ENCODE measurements at regions not wholly inside any gene's neighbourhood (a gene's known extent, or its start where the extent isn't known, plus 50 kb on each side); places are given as distances from the start of the nearest gene placed in this dataset.
A peak's percentile ranks its signal among the peaks of the same experiment; 100 is the strongest.
"Not testable (repeated sequence)": the region's sequence is repeated elsewhere in the genome, so short reads cannot be mapped to it uniquely, and the experiment has no call there.

- DNase-seq (ENCODE audit: extremely low spot score, unreplicated experiment): no peak
- H3K27ac Mint-ChIP-seq: no peak overlapping the region
- no peaks in the 10 kb centered on the region for H3K9me3 Mint-ChIP-seq
- TF ChIP-seq, protein P1, sequence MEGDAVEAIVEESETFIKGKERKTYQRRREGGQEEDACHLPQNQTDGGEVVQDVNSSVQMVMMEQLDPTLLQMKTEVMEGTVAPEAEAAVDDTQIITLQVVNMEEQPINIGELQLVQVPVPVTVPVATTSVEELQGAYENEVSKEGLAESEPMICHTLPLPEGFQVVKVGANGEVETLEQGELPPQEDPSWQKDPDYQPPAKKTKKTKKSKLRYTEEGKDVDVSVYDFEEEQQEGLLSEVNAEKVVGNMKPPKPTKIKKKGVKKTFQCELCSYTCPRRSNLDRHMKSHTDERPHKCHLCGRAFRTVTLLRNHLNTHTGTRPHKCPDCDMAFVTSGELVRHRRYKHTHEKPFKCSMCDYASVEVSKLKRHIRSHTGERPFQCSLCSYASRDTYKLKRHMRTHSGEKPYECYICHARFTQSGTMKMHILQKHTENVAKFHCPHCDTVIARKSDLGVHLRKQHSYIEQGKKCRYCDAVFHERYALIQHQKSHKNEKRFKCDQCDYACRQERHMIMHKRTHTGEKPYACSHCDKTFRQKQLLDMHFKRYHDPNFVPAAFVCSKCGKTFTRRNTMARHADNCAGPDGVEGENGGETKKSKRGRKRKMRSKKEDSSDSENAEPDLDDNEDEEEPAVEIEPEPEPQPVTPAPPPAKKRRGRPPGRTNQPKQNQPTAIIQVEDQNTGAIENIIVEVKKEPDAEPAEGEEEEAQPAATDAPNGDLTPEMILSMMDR (conservative IDR thresholded peaks at IDR 0.05): no peak
- no peak overlapping the region for H3K4me3 Mint-ChIP-seq
- H3K36me3 Mint-ChIP-seq: peaks cover 7% of the 10 kb centered on the region
- H3K4me1 Mint-ChIP-seq (ENCODE audit: unreplicated experiment): peaks cover 4% of the 10 kb centered on the region
- H3K27me3 Mint-ChIP-seq: peaks cover 35% of the 10 kb centered on the region
These were observed 58.6 kb downstream of the KCNA5 start for GRCh38 chr12:5102261-5102789.

GRCh38 chr12:5102806-5103205 is 59.1 kb downstream of the KCNA5 start:
- Mint-ChIP-seq H3K36me3 (peaks cover 9% of the 10 kb centered on the region), H3K4me1 (ENCODE audit: unreplicated experiment) (peaks cover 4% of the 10 kb centered on the region), H3K4me3 (no peak overlapping the region), H3K27ac (no peak overlapping the region), H3K27me3 (peaks cover 32% of the 10 kb centered on the region), H3K9me3 (no peaks in the 10 kb centered on the region)
- TF ChIP-seq, protein P1 (conservative IDR thresholded peaks at IDR 0.05): no peak
- DNase-seq (ENCODE audit: extremely low spot score, unreplicated experiment): no peak

- no peak for DNase-seq (ENCODE audit: extremely low spot score, unreplicated experiment)
- H3K4me3 Mint-ChIP-seq: no peak overlapping the region
- no peaks in the 10 kb centered on the region for H3K4me1 Mint-ChIP-seq (ENCODE audit: unreplicated experiment)
- no peak overlapping the region for H3K27ac Mint-ChIP-seq
- H3K27me3 Mint-ChIP-seq: peaks cover 36% of the 10 kb centered on the region
- peaks cover 4% of the 10 kb centered on the region for H3K9me3 Mint-ChIP-seq
- peaks cover 9% of the 10 kb centered on the region for H3K36me3 Mint-ChIP-seq
- TF ChIP-seq, protein P1 (conservative IDR thresholded peaks at IDR 0.05): no peak
These were observed 66.7 kb downstream of the KCNA5 start for GRCh38 chr12:5110345-5110744.

- TF ChIP-seq, protein P1 (conservative IDR thresholded peaks at IDR 0.05): no peak
- H3K9me3 Mint-ChIP-seq: no peaks in the 10 kb centered on the region
These were observed 70.8 kb downstream of the KCNA5 start for GRCh38 chr12:5114436-5114835.

GRCh38 chr12:5121784-5122183 is 78.1 kb downstream of the KCNA5 start:
- not testable (repeated sequence) for H3K4me3 Mint-ChIP-seq; H3K4me1 Mint-ChIP-seq (ENCODE audit: unreplicated experiment); H3K27ac Mint-ChIP-seq; H3K9me3 Mint-ChIP-seq; H3K27me3 Mint-ChIP-seq; DNase-seq (ENCODE audit: extremely low spot score, unreplicated experiment); H3K36me3 Mint-ChIP-seq

More at GRCh38 chr12:5114436-5114835, 70.8 kb downstream of the KCNA5 start:
- Mint-ChIP-seq H3K27me3 (peaks cover 37% of the 10 kb centered on the region), H3K27ac (peak overlapping the region; percentile 21), H3K4me3 (no peak overlapping the region), H3K36me3 (no peaks in the 10 kb centered on the region), H3K4me1 (ENCODE audit: unreplicated experiment) (no peaks in the 10 kb centered on the region)
- DNase-seq (ENCODE audit: extremely low spot score, unreplicated experiment): no peak

DNA sequence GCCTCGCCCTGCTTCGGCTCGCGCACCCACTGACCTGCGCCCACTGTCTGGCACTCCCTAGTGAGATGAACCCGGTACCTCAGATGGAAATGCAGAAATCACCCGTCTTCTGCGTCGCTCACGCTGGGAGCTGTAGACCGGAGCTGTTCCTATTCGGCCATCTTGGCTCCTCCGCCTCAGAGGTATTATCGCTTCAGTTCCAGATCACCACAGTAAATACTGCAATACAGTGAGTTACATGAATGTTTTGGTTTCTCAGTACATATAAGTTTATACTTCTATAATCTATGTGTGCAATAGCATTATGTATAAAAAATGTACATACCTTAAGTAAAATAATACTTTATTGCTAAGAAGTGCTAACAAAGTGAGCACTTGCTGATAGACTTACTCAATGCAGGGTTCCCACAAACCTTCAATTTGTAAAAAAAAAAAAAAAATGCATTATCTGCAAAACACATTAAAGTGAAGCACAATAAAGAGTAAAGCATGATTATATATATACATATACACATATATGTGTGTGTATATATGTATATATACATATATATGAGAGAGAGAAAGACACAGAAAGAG is 78.7 kb downstream of the KCNA5 start:
- not testable (repeated sequence) for H3K36me3 Mint-ChIP-seq; H3K27me3 Mint-ChIP-seq; H3K9me3 Mint-ChIP-seq; H3K4me1 Mint-ChIP-seq (ENCODE audit: unreplicated experiment); H3K27ac Mint-ChIP-seq; DNase-seq (ENCODE audit: extremely low spot score, unreplicated experiment)
- H3K4me3 Mint-ChIP-seq: peak overlapping the region; percentile 62
